ENCODE measurements at regions not wholly inside any gene's neighbourhood (a gene's known extent, or its start where the extent isn't known, plus 50 kb on each side); places are given as distances from the start of the nearest gene placed in this dataset.

GRCh38 chr5:39896706-39897105, 471.9 kb upstream of the DAB2 start:
- no peaks in the 10 kb centered on the region for H3K9me3 ChIP-seq (ENCODE audit: control insufficient read depth, insufficient read depth, low read depth, low read length)
- H3K4me3 ChIP-seq (replicated peaks in 1 of 4; ENCODE audit: control extremely low read depth in 1 of 4, insufficient read depth in 1 of 4, low read depth in 3 of 4, low read length in 4 of 4), result no peak overlapping the region
- H3K9ac ChIP-seq (ENCODE audit: insufficient read depth, low read length), result no peak overlapping the region
- H3K27me3 ChIP-seq (ENCODE audit: control insufficient read depth, insufficient read depth, low read length), result no peaks in the 10 kb centered on the region
- TF ChIP-seq EZH2 (IDR thresholded peaks at IDR 0.05; ENCODE audit: low read length, missing control alignments) (no peak), CTCF (conservative IDR thresholded peaks at IDR 0.05 in 1 of 2, IDR thresholded peaks at IDR 0.05 in 1 of 2; ENCODE audit: low read depth in 1 of 2, low read length in 2 of 2) (no peak)
- DNase-seq (ENCODE audit: low read depth in 2 of 2), result no peak
- no peak overlapping the region for H3K4me2 ChIP-seq (ENCODE audit: extremely low read depth, insufficient read depth, low read length)
- no peaks in the 10 kb centered on the region for H4K20me1 ChIP-seq (ENCODE audit: control insufficient read depth, extremely low read depth, insufficient read depth, low read length)
- H3K36me3 ChIP-seq (ENCODE audit: control insufficient read depth, insufficient read depth, low read length), result no peaks in the 10 kb centered on the region
- no peak overlapping the region for H3K27ac ChIP-seq (ENCODE audit: insufficient read depth, low read length)
- no peaks in the 10 kb centered on the region for H3K79me2 ChIP-seq (ENCODE audit: control insufficient read depth, insufficient read depth, low read length)
- no peaks in the 10 kb centered on the region for H3K4me1 ChIP-seq (ENCODE audit: control insufficient read depth, extremely low read depth, insufficient read depth, low read length)
- no peak overlapping the region for H2AFZ ChIP-seq (ENCODE audit: low read length)

GRCh38 chr5:39896104-39896503, 471.3 kb upstream of the DAB2 start:
- Histone ChIP-seq H3K79me2 (ENCODE audit: control insufficient read depth, insufficient read depth, low read length) (no peaks in the 10 kb centered on the region), H3K27ac (ENCODE audit: insufficient read depth, low read length) (no peak overlapping the region), H3K4me3 (replicated peaks in 1 of 4; ENCODE audit: control extremely low read depth in 1 of 4, insufficient read depth in 1 of 4, low read depth in 3 of 4, low read length in 4 of 4) (no peak overlapping the region), H4K20me1 (ENCODE audit: control insufficient read depth, extremely low read depth, insufficient read depth, low read length) (no peaks in the 10 kb centered on the region), H3K36me3 (ENCODE audit: control insufficient read depth, insufficient read depth, low read length) (no peaks in the 10 kb centered on the region), H3K4me1 (ENCODE audit: control insufficient read depth, extremely low read depth, insufficient read depth, low read length) (no peaks in the 10 kb centered on the region), H3K4me2 (ENCODE audit: extremely low read depth, insufficient read depth, low read length) (no peak overlapping the region), H2AFZ (ENCODE audit: low read length) (no peak overlapping the region), H3K27me3 (ENCODE audit: control insufficient read depth, insufficient read depth, low read length) (no peaks in the 10 kb centered on the region), H3K9me3 (ENCODE audit: control insufficient read depth, insufficient read depth, low read depth, low read length) (no peaks in the 10 kb centered on the region), H3K9ac (ENCODE audit: insufficient read depth, low read length) (no peak overlapping the region)
- DNase-seq (ENCODE audit: low read depth in 2 of 2), result no peak
- TF ChIP-seq EZH2 (IDR thresholded peaks at IDR 0.05; ENCODE audit: low read length, missing control alignments) (no peak), CTCF (conservative IDR thresholded peaks at IDR 0.05 in 1 of 2, IDR thresholded peaks at IDR 0.05 in 1 of 2; ENCODE audit: low read depth in 1 of 2, low read length in 2 of 2) (no peak)

- Histone ChIP-seq H3K4me3 (replicated peaks in 1 of 4; ENCODE audit: control extremely low read depth in 1 of 4, insufficient read depth in 1 of 4, low read depth in 3 of 4, low read length in 4 of 4) (no peak overlapping the region), H3K27me3 (ENCODE audit: control insufficient read depth, insufficient read depth, low read length) (no peaks in the 10 kb centered on the region), H3K9me3 (ENCODE audit: control insufficient read depth, insufficient read depth, low read depth, low read length) (no peaks in the 10 kb centered on the region), H2AFZ (ENCODE audit: low read length) (no peak overlapping the region), H3K4me2 (ENCODE audit: extremely low read depth, insufficient read depth, low read length) (no peak overlapping the region), H3K4me1 (ENCODE audit: control insufficient read depth, extremely low read depth, insufficient read depth, low read length) (no peaks in the 10 kb centered on the region), H3K36me3 (ENCODE audit: control insufficient read depth, insufficient read depth, low read length) (no peaks in the 10 kb centered on the region), H4K20me1 (ENCODE audit: control insufficient read depth, extremely low read depth, insufficient read depth, low read length) (no peaks in the 10 kb centered on the region), H3K9ac (ENCODE audit: insufficient read depth, low read length) (no peak overlapping the region), H3K27ac (ENCODE audit: insufficient read depth, low read length) (no peak overlapping the region), H3K79me2 (ENCODE audit: control insufficient read depth, insufficient read depth, low read length) (no peaks in the 10 kb centered on the region)
- no peak for TF ChIP-seq CTCF (conservative IDR thresholded peaks at IDR 0.05 in 1 of 2, IDR thresholded peaks at IDR 0.05 in 1 of 2; ENCODE audit: low read depth in 1 of 2, low read length in 2 of 2)
- no peak for TF ChIP-seq EZH2 (IDR thresholded peaks at IDR 0.05; ENCODE audit: low read length, missing control alignments)
- DNase-seq (ENCODE audit: low read depth in 2 of 2), result peak in 1 of 2 donors; percentile 11
Measured at GRCh38 chr5:39892708-39893107, 467.9 kb upstream of the DAB2 start.

All from fibroblast of lung (primary cell).